GM18499 (cell line): ENCODE measurements at regions not wholly inside any gene's neighbourhood (a gene's known extent, or its start where the extent isn't known, plus 50 kb on each side); places are given as distances from the start of the nearest gene placed in this dataset.

Experiments used
- ATAC-seq: cut with Tn5 transposase; IDR thresholded peaks from one replicate; pipeline ENCODE4 v1.9.1; 2021; ENCODE audit warnings: moderate number of reproducible peaks; ENCODE audit not compliant: insufficient read depth, unreplicated experiment

DNA sequence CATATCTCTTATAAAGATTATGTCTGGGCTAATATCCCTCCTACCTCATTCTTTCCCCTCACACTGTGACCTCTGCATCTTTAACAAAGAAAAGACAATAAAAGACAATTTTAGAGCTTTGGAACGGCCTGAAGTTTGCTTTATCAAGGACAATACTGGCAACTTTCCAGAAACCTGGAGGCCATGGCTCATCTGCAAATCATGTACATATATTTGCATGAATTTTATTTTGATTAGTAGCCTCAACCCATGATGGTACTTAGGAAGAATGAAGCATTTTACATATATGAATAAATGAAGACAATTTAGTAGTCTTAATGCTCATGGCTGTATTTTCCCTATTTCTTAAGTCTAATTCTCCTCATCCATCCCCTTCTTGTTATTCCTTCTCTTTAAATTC lies 612.2 kb upstream of the CXADR start:
- no peak for ATAC-seq

DNA sequence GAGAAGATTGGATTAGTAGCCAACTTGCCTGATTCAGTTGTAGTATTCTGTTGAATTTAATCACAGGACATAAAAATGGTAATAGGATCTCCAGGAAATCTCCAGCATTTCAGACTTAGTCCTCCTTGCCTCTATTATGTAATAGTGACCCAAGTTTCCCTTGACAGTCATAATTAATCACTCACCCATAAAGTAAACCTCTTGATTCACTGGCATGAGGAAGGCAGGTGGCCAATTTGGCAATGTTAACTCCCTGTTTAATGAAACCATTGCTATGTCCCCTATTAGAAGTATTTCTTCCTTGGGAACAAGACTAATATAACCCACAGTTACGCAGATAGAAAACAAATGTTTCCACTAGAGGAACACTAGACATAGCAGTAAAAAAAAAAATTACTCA lies 604.8 kb upstream of the CXADR start:
- no peak for ATAC-seq

GRCh38 chr21:16910435-16911165 lies 602.2 kb upstream of the CXADR start:
- ATAC-seq, result no peak

- ATAC-seq, result no peak
Observed at GRCh38 chr21:16911166-16911607, 601.7 kb upstream of the CXADR start.

GRCh38 chr21:16912075-16912474 lies 600.8 kb upstream of the CXADR start:
- ATAC-seq, result no peak

DNA sequence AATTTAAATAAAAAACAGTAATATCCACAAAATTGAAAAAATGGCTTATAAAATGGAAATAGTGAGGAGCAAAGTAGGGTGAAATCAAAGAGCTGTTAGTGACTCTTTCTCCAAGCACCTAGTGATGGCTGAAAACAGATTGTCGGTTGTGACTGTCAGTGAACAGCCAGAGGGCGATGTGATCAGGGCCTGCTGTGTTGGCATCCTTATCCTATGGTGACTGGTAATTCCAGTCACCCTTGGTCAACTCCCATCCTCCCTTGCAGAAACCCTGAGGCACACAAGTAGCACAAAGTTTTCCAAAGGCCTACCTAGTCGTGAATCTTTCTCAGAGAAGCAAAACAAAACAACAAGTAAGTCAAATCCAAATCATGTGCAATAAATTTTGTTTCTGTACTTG lies 599.8 kb upstream of the CXADR start:
- ATAC-seq, result no peak

DNA sequence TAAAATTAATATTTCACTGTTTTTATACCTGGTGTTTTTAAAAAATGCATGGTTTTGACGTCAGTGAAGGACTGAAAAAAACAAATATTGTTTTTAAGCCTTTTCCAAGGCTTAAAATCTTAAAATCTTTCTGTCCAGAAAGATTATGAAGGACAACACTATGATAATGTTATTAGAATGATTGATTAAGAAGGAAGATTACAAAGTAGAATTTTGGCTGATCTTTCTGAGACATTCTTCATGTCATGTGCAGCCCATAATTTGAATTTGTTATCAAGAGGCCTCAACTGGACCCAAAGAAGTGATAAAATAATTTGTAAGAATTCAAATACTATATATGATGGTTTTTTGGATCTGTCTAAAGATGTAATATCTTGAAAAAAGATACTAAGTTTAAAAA lies 584.4 kb upstream of the CXADR start:
- ATAC-seq, result no peak

- no peak for ATAC-seq
Observed at GRCh38 chr21:16932314-16932713, 580.5 kb upstream of the CXADR start.

GRCh38 chr21:16942703-16943102 lies 570.1 kb upstream of the CXADR start:
- no peak for ATAC-seq

DNA sequence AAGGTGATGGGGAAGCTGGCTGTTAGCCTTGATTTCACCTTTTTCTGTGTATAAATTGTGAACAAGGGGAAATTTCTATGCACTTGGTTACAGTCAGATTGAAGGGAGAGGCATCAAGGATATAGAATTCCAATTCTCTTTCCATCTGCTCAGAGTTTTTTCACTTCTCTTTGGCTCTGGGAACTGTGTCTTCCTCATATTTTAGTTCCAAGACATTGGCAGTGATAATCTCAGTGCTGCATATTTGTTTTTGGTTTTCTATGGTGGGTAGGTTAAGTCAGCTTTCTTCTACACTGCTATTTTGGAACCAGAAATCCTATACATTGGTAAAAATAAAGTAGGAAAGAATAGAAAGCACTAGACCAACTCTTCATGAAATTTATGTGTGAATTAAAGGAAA lies 569.6 kb upstream of the CXADR start:
- ATAC-seq, result no peak

GRCh38 chr21:16945580-16945979 lies 567.3 kb upstream of the CXADR start:
- no peak for ATAC-seq

- ATAC-seq, result no peak
Observed at GRCh38 chr21:16956824-16957223, 556.0 kb upstream of the CXADR start.

- no peak for ATAC-seq
Observed at GRCh38 chr21:16965424-16965823, 547.4 kb upstream of the CXADR start.

GRCh38 chr21:16968436-16968835 lies 544.4 kb upstream of the CXADR start:
- ATAC-seq, result no peak

- no peak for ATAC-seq
Observed at GRCh38 chr21:16969636-16970035, 543.2 kb upstream of the CXADR start.

DNA sequence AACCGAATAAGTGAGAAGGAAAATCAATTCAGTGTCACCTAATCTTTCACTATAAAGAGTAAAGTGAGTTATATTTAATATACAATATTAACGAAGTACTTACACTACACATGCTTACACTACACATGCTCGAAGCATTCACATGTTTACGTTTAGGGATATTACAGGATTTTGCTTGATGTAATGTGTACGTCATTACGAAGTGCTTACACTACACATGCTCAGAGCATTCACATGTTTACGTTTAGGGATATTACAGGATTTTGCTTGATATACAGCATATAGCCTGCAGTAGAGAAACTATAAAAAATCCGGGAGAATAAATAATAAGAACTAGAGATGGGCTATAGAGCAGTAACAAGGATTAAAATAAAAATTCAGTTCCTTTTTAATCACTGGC lies 538.8 kb upstream of the CXADR start:
- no peak for ATAC-seq

- ATAC-seq, result no peak
Observed at GRCh38 chr21:16976193-16976592, 536.6 kb upstream of the CXADR start.

GRCh38 chr21:16978309-16978895 lies 534.4 kb upstream of the CXADR start:
- ATAC-seq, result no peak

- no peak for ATAC-seq
Observed at GRCh38 chr21:16979574-16979973, 533.3 kb upstream of the CXADR start.

DNA sequence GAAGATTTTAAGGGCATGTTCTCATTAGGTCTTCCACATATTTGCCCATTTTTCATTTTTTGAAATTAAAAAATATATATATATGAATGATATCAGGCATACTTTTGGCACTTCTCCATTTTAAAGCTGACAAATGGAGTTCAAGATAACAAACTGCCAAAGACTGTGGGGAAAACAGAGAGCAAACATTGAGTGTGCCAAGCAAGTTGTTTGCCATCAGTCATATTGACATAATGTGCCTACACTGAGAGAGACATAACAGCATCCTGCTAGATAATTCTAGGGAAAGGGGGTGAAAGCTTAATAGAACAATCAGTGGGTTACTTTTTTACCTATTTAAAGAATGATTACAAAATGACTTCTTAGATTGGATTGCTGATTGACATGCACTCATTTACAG lies 529.4 kb upstream of the CXADR start:
- ATAC-seq, result no peak

DNA sequence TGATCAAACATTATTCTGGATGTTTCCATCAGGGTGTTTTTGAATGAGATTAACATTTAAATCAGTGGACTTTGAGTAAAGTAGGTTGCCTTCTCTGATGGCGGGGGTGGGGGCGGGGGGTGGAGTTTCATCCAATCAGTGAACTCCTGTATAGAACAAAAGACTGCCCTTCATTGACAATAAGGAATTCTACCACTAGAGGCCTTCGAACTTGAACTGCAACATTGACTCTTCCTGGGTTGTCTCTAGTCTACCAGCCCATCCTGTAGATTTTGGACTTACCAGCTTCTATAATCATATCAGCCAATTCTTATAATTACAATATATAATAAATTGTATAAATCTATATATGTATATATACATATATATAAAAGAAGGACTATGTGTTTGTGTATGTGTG lies 520.4 kb upstream of the CXADR start:
- ATAC-seq, result no peak

- no peak for ATAC-seq
Observed at GRCh38 chr21:16993416-16994038, 519.3 kb upstream of the CXADR start.
